ENCODE measurements at regions not wholly inside any gene's neighbourhood (a gene's known extent, or its start where the extent isn't known, plus 50 kb on each side); places are given as distances from the start of the nearest gene placed in this dataset.
A peak's percentile ranks its signal among the peaks of the same experiment; 100 is the strongest.

DNA sequence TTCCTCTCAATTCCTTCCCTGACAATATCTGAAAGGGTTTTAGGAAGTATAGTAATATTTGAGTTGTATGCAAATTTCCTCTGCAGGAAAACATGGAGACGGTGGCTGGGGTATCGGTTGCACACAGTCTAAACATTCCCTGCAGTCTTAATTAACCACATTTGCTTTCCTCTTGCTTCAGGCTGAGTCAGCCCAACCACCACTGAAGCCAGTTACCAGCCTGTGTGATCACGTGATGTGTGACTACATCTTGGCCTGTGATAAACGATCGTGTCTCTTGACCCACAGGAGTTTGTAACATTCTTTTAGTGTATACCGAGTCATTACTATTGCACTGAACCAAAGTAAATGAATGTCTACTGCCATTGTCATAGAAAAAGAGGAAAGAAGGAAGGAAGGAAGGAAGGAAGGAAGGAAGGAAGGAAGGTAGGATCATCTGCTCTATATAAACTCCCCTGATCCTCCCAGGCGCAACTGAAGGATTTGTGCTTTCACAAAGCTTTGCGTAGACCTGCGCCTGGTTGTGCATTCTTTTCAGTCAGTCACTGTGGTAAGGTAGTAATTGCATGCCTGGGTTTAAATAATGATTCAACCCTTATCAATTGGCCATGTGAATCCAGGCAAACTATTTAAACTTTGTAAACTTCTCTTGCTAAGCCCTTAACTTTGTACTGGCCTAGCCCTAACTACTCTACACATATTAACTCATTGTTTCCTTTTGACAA is 280.6 kb upstream of the SALL1 start:
- DNase-seq (ENCODE audit: low read depth in 2 of 2): peak; percentile 96

DNA sequence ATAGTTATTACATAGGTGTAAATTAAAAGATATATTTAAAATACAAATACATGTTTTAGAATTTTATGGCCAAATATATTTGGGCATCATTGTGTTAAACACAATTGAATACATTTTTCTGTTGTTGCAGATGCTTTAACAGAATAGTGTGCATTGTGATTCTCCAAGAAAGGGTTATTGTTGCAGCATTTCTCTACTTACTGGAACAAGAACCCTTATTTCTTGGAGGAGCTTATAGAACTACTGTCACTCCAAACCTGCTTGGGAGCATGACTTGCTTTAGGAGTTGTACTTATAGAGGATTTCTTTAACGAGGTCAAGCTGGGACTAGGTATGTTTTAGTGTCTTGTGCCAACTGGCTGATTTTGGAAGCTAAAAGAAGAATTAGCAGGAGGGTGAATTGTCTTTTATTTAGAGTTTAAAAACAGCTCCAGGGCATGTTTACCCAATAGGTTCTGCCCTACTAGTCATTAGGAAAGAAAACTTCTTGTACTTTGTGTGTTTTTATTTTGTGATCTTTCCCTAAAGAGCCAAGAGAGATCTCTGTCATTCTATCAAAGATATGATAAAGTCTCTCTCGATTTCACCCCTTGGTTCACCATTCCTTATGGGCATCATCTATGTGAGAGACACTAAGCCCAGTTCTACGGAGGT is 279.8 kb upstream of the SALL1 start:
- no peak for DNase-seq (ENCODE audit: low read depth in 2 of 2)

DNA sequence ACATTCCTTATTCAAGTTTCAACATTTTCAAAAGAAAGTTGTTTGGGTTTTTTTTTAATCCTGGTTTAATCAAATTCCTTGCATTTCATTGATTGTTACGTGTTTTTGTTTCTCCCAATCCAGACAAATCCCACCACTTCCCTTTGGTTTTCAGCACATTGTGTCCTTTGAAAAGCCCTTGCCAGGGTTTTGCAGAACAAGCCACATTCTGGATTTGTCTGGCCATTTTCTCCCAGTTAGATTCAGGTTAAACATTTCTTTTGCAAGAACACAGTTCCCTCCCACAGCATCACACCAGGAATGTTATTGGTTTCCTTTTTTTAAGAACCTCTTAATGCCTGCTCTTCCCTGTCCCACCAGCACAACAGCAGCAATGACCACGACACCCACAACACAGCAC is 278.0 kb upstream of the SALL1 start:
- no peak for DNase-seq (ENCODE audit: low read depth in 2 of 2)

DNA sequence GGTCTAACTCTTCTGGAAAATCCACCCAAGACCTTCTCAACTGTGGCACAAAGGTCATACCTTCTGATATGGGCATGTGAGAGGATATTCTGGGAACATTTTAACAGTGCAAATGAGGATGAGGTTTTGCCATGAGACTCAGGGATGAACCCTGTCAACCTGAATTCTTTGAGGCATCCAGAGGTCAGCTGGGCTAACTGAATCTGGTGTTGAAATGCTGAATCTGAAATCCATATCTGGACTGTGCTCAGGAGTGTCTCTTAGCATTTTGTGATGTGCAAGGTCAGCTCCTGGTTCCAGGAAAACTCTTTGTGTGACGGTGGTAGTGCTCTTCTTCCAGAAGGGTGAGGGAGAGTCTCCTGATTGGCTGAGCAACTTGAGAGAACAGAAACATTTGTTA is 276.0 kb upstream of the SALL1 start:
- DNase-seq (ENCODE audit: low read depth in 2 of 2): no peak

DNA sequence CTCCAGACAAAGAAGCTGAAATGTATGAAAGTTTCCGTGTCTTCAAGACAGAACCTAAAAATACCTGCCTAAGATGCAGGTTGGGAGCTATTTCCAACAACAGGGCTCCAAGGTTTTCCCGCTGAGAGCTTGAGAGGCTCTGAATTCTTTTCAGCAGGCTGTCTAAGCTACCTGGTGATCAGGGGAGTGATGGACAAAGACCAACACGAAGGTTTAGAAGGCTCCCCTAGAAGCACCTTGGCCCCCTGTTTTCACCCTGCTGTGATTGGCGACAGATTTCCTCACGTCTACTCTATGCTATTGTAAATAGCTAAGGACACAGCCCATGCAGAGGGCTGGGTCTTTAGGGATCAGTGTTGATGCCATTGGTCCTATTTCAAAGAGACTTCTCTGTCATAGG is 275.2 kb upstream of the SALL1 start:
- no peak for DNase-seq (ENCODE audit: low read depth in 2 of 2)

DNA sequence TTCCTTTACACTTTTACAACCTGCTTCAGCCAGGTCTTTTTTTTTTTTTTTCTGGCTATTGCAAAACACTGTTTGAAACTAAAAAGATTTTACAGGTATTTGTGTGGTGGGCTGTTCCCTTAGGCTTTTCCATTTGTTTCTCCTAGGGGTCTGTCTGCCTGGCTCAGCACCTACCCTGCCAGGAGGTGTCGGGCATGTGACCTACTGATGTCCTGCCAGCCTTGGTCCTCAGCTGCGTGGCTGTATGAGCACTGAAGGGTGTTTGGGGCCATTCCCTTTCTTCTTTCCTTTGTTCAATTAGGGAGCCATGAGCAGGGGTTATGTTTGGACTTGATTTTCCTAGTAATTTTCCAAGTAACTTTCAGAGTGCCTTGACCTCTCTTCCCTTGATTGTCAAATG is 269.2 kb upstream of the SALL1 start:
- no peak for DNase-seq (ENCODE audit: low read depth in 2 of 2)

DNA sequence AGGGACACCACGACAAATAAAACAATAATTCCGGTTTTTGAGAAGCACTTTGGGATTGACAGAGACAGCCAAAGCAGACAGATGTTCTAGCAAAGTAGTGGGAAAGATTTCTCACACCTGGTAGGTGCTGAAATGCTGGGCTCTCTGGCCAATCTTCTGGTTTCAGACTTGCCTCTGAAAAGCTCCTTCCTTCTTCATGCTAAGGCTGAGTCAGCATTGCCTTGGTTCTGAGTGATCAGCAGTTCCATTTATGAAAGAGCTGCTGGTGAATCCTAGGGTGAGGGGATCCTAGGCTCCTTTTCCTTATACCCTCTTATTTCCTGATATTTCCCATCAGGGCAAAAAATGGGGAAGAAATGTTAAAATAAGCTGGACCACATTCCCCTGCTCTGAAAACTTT is 268.7 kb upstream of the SALL1 start:
- no peak for DNase-seq (ENCODE audit: low read depth in 2 of 2)

DNA sequence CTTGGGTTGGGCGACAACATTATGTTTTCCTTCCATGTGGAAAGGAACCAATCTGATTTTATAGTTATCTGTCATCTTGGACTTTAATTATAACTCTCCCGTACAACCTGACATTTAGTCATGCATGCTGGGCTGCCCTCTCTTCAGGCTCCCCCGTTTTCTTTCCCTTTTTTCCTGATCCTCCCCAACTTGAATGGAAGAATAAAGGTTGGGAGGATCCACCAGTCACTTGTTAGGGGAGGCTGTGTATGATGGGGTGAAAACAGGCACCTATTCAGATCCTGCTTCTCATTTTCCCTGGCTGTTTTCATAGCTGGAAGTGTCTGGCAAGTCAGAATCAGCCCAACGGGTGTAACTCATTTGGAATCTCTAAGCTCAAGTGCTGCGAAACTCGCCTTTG is 267.2 kb upstream of the SALL1 start:
- DNase-seq (ENCODE audit: low read depth in 2 of 2): no peak

DNA sequence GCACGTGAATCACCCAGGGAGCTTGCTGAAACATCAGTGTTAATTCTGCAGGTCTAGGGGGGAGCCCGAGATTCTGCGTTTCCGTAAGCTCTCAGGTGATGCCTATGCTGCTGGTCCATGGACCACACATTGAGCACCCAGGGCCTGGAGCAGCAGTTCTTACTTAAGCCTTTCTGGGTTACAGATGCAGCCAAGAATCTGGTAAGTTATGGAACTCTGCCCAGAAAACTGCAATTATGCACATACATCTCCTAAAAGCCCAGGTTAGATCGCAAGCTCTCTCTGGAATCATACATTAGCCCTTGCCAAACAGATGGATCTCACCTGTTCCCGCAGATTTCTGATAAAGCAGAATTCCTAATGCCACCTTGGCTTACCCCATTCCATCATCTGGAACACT is 265.9 kb upstream of the SALL1 start:
- DNase-seq (ENCODE audit: low read depth in 2 of 2): peak; percentile 45 to 57

DNA sequence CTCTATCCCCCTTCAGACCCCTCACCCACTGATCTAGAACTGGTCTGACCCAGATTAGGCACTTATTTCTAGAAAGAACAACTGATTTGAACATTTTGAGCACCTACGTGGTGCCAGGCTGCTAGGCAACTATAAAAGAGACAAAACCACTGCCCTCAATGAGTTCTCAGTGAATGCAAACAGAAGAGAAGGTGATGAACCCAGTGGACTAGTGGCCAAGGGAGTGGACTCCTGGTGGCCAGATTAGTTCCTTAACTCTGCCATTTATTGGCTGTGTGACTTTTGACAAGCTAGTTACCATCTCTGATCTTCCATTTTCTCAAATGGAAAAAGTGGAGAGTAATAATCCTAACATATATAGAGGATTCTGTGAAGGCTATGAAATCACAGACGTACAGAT is 259.1 kb upstream of the SALL1 start:
- DNase-seq (ENCODE audit: low read depth in 2 of 2): no peak

DNA sequence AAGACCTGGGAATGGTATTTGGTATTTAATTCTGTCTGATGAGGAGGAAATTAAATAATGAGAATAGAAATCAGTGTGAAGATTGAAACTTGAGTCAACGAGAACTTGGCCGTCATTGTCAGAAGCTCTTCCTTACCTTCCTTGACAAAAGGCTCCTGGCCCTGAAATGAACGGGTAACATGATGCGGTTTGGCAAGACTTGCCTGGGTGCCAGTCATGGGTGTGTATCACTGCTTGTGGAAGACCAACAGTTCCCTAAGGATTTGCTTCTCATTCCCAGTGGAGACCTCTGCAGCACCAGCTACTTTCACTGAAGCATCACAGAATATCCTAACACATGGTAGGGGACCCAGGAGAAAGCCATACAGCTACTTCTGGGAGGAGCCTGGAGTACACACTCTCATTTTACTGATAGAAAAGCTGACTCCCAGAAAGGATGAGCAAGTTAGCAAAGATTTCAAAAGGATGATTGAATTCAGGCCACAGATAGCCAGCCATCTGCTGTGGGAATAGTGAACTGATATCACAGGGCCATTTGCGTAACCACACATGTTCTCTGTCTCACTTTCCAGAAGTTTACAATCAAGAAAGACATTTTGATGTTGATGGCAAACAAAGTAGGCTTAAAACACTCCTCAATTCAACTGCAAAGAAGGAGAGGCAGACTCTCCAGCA is 258.1 kb upstream of the SALL1 start:
- DNase-seq (ENCODE audit: low read depth in 2 of 2): peak; percentile 31 to 35

DNA sequence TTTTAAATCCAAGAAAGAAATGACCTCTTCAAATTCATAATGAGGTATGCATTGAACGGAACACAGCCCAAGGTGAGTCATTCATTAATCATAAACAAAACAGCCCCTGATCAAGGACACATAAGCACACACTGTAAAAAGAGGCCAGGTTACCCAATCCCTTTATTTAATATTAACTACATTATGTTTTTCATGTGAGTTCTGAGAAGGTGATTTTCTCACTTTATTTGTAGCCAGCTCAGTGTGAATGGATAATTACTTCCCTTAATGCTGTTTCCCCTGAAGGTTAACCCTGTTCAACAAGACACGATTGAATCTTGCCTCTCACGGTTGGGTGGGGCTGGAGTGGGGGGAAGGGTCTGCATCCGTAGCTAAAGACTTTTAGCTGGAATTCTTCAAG is 257.3 kb upstream of the SALL1 start:
- DNase-seq (ENCODE audit: low read depth in 2 of 2): no peak

DNA sequence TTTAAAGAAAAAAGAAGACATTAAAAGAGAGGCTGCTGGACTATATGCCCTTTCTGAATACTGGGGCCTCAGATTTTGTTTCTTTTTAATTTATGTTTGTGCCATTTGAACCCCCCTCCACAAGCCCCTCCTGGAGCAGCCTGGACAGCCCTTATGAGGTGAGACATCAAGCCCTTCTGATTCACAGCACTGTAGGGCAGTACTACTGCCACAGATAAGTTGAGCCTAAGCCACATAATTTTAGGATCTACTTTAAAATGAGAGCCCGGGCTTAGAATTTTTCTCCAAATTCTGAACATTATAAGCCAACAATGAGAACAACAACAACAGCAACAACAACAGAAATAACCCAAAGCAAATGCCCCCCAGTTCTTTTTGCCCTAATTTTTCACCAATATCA is 256.9 kb upstream of the SALL1 start:
- no peak for DNase-seq (ENCODE audit: low read depth in 2 of 2)

DNA sequence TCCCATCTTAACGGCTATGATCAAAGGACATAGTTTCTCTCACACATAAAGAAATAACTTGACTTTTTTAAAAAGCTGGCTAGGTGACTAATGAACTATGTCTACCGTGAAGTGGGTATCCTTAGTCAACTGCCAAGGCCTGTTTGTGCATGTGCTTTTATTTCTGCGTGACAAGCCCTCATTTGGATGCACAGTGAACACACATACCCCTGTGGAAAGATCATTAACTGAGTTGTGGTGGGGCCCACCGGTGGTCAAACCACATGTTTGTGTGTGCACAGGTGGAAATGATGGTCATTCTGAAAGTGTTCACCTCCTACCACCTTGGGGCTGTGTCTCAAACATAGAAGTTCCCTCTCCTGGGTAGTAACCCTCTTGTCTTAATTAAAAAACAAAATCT is 256.1 kb upstream of the SALL1 start:
- DNase-seq (ENCODE audit: low read depth in 2 of 2): no peak

DNA sequence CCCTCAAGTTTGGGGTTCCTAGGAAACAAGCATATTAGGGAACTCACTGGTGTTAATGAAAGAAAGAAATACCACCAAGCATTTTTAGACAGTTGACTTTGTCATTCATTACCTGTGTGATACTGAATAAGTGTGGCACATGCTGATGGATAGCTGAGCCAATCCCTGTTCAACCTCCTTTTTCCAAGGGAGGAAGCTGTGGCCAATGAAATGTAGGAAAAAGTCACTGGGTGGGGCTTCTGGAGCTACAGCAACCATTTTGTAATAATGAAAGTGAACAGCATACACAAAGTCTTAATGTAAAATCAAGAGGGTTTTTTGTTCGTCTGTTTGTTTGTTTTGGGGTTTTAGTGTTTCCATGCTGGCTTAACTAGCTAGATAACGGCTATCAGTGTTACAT is 254.3 kb upstream of the SALL1 start:
- DNase-seq (ENCODE audit: low read depth in 2 of 2): no peak

DNA sequence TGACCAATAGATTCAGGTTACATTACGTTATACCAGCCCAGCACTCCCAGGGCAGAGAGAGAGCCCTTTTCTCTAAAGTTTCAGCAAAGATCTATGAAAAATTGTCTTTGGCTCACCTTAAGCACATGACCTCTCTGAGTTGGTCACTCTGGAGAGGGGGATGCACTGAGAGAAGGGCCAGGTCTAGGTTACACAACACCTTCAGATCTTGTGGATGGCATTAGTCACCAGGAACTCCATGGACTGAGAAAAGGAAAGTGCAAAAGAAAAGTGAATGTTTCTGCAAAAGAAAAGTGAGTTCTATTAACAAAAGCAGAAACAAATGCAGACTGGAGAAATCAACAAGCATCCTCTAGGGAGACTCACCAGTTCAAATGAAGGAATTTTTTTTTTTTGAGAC is 253.3 kb upstream of the SALL1 start:
- no peak for DNase-seq (ENCODE audit: low read depth in 2 of 2)

DNA sequence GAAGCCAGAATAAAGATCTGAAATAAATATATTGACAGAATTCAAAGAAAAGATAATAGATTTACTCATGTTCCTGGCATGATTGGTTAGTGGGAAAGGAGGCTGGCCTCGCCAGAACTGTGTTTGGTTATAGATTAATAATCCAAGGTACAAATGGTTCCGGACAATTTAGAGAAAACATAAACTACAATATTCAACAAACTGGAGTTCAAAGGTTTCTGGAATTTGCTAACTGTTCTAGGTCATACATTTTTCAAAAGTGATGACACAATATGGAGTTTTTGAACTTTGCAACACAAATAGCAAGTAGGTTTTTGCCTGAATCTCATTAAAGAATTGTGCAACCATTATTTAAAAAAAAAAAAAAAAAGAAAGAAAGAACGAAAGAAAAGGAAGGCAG is 251.7 kb upstream of the SALL1 start:
- DNase-seq (ENCODE audit: low read depth in 2 of 2): no peak

DNA sequence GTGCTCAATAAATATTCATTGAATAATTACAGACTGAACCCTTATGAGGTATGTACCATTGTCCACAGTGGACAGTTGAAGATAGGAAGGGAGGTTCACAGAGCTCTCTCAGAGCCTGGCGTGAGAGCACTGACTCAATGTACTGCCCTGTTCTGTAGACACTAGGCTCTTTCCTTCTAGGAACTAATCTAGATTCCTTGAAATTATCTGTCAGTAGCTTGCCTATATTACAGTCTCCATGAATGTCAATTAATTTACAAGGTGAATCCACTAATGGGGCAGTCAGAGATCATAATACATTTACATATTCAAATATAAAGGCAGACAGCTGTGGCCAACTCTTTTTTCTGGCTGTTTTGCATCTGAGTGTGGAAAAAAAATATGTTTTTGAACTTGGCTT is 251.2 kb upstream of the SALL1 start:
- DNase-seq (ENCODE audit: low read depth in 2 of 2): no peak

DNA sequence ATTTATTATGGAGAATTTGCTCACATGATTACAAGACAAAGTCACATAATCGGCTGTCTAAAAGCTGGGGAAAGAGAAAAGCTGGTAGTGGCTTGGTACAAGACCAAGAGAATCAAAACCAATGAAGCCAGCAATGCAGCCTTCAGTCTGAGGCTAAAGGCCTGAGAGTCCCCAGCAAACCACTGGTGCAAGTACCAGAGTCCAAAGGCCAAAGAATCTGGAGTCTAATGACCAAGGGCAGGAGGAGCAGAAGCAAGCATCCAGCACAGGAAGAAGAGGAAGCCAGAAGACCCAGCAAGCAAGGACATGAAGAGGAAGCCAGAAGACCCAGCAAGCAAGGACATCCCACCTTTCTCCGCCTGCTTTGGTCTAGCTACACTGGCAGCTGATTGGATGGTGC is 250.6 kb upstream of the SALL1 start:
- no peak for DNase-seq (ENCODE audit: low read depth in 2 of 2)

DNA sequence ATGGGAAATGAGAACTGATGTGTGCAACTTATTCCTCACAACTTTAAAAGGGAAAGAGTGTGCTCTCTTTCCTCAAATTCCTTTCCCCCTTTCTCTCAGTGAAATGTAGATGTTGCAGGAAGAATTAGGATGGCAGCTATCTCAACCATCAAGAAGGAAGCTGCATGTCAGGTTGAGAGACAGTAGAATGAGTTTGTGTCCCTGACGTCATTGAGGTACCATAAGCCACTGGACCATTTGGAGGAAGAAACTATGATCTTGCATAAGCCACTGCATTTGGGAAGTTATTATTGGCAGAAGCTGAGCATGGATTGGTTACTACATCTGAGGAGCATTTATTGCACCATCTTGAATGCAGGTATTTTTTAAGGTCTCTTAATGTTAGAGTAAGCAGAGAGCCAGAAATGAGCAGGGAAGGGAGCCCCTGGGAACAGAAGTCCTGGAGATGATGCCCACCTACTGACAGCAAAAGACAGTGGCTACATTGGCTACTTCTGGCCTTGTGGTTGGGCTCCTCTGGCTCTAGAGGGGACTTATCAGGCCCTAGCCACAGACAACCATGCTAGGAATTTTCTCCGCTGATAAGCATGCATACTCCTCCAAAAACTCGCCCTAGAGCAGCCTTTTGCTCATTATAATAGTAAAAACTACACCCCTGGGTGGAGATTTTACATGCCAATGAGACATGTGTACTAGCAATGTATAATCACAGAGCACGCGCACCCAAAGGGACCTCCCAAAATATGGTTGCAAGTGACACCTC is 249.0 kb upstream of the SALL1 start:
- no peak for DNase-seq (ENCODE audit: low read depth in 2 of 2)

DNA sequence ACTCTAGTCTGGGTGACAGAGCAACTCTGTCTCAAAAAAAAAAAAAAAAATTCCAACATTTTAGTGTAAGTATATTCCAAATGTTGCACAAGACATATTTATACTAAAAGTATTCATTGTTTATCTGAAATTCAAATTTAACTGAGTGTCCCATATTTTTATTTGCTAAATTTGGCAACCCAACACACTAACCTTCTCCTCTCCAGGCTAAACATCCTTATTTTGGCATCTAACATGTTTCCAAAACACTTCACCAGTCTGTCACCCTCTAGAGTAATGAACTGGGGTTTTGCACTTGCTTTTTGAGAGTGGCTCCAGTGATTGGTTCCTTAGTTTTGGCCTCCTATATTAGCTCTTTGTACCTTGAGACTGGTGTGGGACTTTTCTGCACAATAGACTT is 243.4 kb upstream of the SALL1 start:
- DNase-seq (ENCODE audit: low read depth in 2 of 2): no peak

DNA sequence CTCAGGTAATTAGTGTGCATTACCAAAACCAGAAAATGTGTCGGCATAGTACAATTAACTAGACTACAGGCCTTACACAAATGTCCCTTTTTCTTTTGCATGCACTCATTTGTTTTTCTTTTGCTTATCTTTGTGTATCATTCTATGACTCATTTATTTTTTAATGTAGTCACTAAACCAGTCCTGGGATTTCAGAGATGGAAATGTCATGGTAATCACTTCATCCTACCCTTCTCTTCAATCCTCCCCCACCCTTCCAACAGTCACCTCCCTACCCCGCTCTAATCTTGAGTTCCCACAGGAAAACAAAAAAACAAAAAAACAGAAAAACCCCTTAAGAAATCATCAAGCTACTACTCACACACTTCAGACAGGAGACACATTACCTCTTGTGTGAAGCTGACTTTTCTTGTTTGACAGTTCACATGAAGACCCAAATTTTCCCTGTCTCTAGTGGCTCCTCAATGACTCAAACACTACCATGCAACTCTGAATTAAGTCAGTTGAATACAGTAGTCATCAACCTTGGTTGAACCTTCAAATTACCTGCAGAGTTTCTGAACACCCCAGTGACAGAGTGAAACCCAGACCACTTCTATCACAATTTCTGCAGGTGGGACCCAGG is 242.4 kb upstream of the SALL1 start:
- no peak for DNase-seq (ENCODE audit: low read depth in 2 of 2)
